HG03442 (cell line): ENCODE measurements at regions not wholly inside any gene's neighbourhood (a gene's known extent, or its start where the extent isn't known, plus 50 kb on each side); places are given as distances from the start of the nearest gene placed in this dataset.

Experiments
- ATAC-seq: cut with Tn5 transposase; IDR thresholded peaks from one replicate; pipeline ENCODE4 v1.9.1; 2021; ENCODE audit warnings: mild to moderate bottlenecking, moderate library complexity; ENCODE audit not compliant: unreplicated experiment

DNA sequence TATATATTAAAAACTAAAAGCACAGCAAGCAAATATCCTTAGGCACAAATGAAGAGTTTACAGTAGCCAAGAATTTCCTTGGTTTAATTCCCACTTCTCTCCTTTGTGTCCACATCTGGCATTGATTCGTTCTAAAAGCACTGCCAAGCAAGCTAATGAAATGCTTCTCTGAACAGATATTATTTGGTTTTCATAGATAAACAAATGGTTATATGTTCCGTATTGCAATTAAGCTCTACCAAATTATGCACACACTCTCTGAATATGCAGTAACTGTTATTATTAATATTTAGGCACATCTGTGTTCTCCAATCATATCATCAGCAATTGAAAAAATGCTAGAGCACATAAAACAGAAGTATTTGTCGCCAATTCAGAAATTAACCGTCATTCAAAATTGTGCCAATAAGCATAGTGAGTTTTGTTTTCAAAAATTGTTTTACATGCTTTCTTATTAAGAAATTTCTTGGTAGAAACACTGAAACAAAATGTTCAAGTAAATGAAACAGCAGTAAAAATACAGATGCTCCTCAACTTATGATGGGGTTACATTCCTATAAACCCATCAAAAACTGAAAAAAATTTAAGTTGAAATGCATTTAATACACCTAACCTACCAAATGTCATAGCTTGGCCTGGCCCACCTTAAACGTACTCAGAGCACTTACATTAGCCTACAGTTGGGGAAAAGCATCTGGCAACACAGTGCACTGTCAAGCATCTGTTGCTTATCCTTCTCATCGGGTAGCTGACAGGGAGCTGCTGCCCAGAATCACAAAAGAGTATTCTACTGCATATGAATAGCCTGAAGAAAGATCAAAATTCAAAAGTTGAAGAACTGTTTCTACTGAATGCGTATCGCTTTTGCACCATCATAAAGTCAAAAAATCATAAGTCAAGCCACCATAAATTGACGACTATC lies 2134.7 kb downstream of the PCDH9 start:
- ATAC-seq: no peak

DNA sequence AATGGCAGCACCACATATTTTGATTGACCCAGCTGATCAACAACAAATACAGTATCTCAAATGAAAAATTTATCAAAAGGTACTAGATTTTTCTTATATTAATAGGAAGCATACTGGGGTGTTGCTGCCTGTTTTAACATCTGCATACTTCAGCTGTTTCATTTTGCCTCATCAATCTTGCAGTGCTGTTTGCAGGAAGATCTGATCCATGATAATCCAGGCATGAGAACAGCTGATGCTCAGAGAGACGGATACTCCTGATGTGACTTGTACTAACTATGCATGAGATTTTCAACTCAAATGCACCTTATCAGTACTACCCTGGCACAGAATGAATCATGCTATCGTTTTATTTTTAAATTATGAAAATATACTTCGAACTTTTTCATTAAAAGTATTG lies 2136.8 kb downstream of the PCDH9 start:
- ATAC-seq: no peak

DNA sequence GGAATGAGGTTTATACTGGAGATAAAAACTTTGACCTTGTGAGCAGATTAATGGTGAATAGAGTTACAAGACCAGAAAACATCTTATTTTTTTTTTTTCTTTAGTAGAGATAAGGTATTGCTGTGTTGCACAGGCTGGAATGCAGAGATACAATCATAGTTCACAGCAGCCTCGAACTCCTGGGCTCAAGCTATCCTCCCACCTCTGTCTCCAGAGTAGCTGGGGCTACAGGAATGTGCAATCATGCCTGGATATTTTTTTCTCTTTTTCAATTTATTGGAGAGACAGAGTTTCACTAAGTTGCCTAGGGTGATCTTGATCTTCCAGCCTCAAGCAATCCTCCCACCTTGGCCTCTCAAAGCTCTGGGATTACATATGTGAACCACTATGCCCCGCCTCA lies 2139.1 kb downstream of the PCDH9 start:
- no peak for ATAC-seq

DNA sequence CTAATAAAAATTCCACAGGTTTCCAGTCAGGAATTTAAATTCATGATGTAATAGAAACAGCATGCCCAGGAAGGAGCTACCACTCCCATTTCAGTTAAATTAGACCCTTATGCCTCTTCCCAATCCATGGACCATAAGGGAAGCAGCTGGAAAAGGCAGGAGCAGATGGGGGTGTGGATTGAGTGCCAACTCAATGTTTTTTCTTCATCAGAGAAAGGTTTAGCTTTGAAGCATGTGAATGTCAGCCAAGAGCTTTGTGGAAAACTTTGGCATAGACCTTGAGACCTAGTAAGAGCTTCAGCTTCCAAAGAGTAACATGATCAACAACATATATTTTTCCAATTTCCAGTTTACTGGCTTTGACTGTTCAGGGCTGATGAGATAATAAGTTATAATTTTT lies 2139.9 kb downstream of the PCDH9 start:
- ATAC-seq: no peak

DNA sequence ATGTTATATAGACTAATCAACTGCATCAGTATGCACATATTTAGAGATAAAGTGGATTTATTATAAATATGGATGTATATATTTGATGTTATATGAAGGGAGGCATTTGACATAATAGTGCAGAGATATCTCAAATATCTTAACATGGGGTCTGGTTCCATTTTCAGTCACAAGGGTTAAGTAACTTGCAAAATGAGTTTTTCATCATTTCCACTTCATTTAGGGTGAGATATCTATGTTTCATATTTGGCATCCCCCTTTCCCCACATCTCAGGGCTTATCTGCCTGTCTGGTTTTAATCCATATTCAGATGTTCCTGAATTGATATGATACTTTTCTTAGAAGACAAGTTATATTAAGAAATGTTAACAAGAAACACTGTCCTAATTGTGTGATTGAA lies 2141.2 kb downstream of the PCDH9 start:
- ATAC-seq: no peak

DNA sequence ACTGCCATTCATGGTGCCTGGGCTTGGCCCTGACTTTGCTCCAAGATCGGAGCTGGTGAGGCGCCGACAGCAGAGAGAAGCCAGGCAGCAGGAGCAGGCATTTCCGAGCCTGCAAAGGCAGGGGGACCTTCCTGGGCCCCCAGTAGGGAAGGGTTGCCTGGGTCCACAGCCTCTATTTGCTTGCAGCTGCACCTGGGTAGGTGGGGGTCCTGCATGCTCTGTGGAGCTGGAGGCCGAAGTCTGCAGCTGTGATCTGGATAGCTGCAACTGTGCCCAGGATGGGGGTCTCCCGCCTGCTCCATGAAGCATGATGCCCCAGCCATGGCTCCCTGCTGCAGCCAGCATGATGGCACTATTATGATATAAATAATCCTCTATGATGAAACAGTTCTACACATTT lies 2144.2 kb downstream of the PCDH9 start:
- ATAC-seq: no peak

DNA sequence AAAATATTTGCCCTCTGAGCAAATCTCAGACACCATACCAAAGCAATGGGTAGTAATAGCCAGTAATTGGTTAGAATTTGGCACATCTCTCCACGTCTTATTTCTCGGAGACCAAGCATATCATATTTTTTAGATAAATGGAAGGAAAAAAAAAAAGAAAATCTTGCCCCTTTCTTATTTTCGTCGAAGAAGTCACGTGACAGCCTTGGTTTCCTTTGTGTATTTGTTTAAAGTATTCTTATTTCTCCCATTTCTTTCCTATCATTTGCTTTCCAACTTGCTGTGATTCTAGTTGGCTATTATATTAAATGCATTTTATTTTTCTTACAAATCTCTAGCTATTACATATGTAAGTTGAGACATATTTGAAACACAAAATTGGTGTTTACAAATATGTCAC lies 2155.9 kb downstream of the PCDH9 start:
- no peak for ATAC-seq

DNA sequence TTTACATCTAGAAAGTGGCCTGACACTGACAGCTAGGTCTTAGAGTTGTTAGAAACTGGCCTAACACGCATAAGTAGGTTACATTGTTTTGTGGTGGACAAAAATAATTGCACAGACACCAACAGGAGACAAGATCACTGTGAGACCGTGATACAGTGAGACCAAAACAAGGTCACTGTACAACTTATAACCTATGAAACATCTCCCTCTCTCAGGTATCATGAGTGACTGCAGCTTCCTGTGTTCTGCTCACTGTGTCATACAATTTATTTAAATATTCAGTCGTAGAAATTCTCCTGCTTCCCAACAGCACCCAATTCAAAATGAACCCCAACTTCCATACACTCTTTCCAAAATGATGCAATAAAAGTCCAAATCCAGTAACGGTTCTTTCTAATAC lies 2165.2 kb downstream of the PCDH9 start:
- ATAC-seq: no peak

DNA sequence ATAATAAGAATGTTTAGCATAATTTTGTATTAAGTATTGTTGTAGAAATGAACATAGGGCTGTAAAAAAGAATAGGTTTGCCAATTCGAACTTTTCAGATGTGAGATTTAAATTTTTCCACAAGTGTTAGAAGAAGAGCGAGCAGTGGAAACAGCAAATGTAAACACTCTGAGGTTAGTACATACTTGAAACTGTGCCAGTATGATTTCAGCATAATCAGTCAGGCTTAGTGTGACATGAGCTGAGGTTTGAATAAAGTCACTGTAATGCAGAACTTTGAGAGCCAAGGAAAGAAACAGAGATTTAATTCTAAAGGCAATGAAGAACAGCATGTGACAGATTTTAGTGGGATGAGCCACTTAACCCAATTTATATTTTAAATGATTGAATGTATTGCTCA lies 2166.4 kb downstream of the PCDH9 start:
- ATAC-seq: no peak

DNA sequence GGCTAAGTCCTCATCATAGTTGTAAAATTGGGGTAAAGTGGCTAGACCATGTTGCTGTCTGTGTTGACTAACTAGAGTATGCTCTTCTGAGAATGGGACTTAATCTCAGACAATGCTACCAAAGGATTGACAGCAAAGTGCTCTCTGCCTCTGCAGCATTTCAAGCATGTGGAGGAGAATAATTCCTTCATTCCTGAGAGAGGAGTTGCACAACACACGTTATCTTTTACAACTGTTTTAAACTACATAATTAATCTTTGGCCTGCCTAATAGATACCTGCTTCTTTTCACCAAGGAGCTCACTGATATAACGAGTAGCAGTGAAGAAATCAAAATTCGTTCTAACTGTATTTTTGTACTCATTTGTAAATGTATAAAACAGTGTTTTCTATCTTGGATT lies 2172.2 kb downstream of the PCDH9 start:
- ATAC-seq: no peak

DNA sequence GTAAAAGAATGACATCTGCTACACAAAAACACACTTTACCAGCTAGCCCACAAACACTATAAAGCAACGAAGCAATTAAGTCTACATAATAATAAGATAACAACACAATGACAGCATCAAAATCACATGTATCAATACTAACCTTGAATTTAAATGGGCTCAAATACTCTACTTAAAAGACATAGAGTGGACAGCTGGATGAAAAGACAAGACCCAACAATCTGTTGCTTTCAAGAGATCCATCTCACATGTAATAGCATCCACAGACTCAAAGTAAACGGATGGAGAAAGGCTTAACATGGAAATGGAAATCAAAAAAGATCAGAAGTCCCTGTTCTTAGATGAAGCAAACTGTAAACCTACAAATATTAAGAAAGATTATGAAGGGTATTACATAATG lies 2175.9 kb downstream of the PCDH9 start:
- ATAC-seq: no peak

DNA sequence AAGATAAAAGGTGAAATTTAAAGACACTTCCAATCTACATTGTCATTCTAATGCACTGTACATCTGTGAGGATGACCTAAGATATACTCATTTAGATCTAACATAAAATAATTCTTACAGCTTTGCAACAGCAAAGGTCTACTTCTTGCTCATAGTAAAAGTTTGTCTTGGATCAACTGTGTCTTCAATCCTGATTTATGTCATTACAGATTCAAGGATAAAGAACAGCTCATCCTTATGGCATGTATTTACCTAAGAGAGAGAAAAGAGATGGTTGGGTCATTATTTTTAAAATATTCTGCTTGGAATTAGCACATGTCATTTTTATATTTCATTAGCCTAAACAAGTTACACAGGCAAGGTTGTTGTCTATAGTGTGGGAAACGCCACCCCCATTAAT lies 2193.1 kb downstream of the PCDH9 start:
- ATAC-seq: no peak

DNA sequence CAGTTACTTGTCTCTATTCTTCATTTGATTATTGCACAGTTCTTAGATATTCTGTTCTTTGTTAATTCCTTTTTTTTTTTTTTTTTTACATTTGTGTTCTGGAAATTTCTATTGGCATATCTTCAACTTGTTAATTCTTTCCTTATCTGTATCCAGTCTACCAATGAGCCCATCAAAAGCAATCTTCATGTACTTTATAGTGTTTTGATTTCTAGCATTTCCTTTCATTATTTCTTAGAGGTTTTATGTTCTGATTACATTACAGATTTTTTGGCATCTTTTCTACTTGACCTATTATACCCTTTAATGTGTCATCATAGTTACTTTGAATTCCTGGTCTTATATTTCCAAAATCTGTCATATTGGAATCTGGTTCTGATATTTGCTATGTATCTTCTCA lies 2194.8 kb downstream of the PCDH9 start:
- ATAC-seq: no peak

DNA sequence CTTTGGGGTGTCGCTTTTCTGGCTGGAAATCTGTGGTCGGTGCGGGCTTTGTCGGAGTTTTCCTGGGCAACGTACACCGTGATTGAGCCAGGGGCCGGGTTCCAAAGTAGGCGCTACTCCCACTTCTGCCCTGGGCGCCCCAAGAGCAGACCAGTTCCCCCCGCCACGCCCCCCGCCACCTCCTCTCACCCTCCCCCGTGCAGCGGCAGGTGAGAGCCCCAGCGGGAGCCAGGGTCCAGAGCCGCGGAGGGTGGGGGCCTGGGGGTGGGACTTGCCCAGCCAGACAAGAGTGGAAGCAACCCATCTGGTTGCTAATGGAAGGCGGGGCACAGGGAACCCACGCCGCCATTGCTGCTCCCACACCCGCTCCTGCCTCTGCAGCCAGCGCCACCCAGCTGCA lies 2195.9 kb downstream of the PCDH9 start:
- ATAC-seq: no peak

DNA sequence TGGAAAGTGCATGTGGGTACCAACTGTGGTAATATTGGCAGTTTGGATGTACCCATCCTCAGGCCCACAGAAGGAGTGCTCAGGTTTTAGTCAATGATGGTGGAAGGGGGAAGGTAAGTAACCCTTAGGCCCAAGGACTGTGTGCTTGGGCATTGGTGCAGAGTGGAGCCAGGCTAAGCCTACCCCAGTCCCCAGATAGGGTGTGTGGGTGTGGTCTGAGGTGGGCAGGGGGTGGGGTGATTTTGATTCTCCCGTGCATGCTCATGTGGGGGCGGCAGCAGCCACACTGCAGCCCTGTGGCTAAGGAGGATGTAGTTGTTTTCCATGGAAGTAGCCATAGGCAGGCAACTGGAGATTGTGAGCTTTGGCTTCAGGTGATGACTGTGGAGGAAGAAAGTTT lies 2197.3 kb downstream of the PCDH9 start:
- no peak for ATAC-seq

DNA sequence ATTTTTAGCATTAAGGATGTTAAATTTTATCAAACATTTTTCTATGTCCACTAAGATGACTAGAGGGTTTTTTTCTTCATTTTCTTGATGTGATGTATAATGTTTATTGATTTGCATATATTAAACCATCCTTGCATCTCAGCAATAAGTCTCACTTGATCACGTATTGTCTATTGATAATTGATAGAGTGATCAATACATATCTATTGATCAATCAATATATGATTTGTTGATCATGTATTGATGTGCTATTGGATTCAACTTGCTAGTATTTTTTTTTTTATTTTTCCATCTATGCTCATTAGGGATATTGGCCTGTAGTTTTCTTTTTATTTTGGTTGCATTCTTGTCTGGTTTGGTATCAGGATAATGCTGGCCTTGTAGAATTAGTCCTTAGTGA lies 2202.0 kb downstream of the PCDH9 start:
- ATAC-seq: no peak

DNA sequence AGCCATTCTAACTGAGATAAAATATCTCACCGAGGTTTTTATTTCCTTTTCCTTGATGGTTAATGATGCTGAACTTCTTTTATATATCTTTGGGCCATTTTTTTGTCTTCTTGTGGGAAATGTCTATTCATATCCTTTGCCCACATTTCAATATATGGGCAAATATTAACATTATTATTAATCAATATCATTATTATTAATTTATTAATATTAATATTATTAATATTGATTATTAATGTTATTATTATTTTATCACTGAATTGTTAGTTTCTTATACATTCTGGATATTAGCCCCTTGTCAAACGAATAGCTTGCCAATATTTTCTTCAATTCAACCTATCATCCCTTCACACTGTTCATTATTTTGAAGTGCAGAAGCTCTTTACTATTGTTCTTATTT lies 2203.6 kb downstream of the PCDH9 start:
- ATAC-seq: no peak

DNA sequence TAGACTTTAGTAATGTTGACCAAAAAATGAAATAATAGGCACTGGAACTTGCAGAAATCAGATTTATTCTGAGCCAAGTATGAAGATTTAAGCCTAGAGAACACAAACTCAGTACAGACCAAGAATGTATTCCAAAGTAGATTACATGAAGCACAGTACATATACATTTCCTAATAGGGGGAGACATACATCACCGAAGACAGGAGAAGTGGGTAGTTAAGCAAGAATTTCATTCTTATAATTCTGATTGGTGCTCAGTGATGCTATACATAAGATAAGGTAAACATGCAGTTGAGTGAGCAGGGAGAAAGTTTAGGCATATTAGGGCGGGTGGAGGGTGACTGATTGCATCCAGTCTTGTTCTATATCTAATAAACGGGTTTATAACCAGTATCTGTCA lies 2218.8 kb downstream of the PCDH9 start:
- ATAC-seq: no peak

DNA sequence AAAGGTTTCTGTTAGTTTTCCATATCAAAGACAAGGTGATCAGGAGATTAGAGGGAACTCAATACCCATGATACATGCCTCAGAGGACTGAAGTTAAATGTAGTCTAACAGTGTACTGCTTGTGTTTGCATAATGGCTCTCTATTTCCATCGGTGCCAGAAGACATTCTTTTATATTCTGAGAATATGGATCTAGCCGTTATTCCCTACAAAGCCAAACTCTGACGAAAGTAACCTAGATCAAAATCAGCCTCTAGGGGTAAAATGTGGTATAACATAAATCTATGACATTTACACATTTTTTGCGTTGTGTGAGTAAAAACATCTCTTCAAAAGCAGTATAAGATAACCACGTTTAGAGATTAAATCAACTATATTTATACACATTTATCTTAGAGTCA lies 2232.7 kb downstream of the PCDH9 start:
- no peak for ATAC-seq

DNA sequence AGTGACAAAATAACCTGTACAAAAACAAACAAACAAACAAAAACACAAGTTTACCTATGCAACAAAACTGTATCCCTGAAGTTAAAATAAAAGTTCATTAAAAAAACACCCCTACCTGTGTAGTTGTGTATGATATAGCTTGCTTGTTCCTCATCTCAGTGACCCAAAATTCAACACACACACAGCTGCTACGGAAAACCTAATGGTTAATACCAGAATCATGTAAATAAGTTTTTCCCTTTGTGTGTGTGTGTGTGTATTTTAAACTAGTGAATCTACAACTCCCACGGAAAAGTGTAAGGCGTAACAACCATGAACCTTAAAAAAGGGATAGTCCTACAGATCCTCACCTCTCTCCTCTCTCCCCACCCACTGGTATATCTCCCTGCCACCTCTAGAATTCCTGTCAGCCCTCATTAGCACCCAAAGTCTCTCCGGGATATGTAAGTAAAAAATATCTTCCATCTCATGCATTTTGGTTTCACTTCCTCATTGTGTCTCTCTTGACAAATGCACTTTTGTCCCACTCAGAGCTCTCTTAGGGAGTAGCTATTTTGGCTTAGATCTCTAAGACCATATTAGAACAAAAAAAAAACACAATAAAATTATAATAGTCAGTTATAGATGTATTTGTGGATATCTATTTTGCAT lies 2236.5 kb downstream of the PCDH9 start:
- ATAC-seq: no peak

DNA sequence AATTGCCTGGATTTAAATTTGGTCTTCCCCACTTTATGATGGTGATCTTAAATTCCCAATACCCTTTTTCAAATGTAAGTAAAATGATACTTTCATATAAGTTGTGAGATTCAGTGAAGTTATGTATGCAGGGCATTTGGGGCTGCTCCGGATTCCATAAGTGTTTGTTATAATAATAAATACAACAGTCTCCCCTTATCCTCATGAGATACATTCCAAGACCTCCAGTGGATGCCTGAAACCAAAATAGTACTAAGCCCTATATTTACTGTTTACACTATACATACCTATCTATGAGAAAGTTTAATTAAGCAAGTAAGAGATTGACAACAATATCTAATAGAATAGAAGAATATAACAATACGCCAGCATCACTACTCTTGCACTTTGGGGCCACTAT lies 2237.8 kb downstream of the PCDH9 start:
- ATAC-seq: no peak

DNA sequence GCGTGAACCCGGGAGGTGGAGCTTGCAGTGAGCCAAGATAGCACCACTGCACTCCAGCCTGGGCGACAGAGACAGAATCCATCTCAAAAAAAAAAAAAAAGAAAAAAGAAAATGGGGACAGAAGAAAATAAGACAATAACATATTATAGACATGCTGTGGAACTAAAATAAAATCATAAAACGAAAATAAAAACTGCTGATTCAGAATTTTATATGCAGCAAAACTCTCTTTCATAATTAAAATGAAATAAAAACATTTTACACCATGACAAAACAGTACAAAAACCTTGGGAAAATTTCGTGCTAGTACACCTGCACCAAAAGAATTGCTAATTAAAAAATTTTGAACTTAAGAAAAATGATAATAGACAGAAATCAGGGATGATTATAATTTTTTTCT lies 2245.1 kb downstream of the PCDH9 start:
- no peak for ATAC-seq

DNA sequence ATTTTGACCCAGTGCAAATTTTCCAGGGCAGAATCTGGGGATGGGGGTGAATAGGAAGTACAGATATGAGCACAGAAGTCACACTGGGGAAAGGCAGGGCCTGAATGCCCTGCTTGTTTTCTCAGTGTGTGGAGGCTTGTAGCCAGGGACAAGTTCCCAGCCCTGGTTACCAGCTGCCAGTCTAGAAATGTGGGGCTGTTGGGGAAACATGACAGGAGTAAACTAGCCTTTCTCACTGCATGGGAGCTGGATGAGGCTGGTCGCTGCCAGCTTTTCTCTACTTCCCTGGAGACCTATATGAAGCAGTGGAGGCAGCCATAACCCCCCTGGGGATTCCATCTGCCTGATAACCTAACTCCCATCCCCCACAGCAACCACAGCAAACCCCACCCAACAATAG lies 2267.7 kb downstream of the PCDH9 start:
- ATAC-seq: no peak
